GM19467 (cell line): ENCODE measurements at regions not wholly inside any gene's neighbourhood (a gene's known extent, or its start where the extent isn't known, plus 50 kb on each side); places are given as distances from the start of the nearest gene placed in this dataset.

ENCODE experiments used
- ATAC-seq: cut with Tn5 transposase; IDR thresholded peaks from one replicate; pipeline ENCODE4 v1.9.1; 2021; ENCODE audit warnings: mild to moderate bottlenecking, moderate library complexity; ENCODE audit not compliant: unreplicated experiment

GRCh38 chr2:200171731-200172482 is 134.6 kb upstream of the SPATS2L start:
- no peak for ATAC-seq

DNA sequence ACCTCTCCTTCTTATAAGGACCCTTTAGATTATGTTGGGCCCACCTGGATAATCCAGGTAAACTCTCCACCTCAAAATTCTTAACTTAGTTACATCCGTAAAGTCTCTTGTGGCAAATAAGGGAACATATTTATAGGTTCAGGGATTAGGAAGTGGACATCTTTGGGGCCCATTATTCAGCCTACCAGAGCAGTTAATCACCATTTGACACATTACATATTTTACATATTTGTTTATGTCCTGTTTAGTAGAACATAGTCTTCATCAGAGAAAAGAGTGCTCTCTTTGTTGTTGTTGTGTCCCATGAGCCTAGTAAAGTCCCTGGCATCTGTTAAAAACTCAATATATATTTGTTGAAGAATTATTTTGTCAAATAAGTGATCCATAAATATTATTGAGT is 134.0 kb upstream of the SPATS2L start:
- no peak for ATAC-seq

GRCh38 chr2:200172944-200173581 is 133.4 kb upstream of the SPATS2L start:
- no peak for ATAC-seq

DNA sequence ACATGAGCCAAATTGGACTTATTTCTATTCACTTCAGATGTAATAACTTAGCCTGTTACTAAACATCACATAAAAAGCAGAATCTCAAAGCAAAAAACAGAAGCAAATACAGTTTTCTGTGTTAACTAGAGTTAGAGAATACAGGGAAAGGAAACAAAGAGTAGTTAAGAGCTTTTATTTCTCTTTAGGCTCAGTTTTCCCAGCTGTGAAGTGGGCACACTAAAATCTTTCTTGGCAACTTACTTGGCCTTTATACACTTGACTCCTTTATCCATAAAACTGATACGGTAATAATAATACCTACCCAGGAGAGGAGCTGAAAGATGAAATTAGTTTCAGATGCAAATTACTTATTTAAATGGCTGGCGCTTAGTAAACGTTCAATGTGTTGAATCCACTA is 132.8 kb upstream of the SPATS2L start:
- no peak for ATAC-seq

- no peak for ATAC-seq
These were observed 131.9 kb upstream of the SPATS2L start for GRCh38 chr2:200174433-200175216.

DNA sequence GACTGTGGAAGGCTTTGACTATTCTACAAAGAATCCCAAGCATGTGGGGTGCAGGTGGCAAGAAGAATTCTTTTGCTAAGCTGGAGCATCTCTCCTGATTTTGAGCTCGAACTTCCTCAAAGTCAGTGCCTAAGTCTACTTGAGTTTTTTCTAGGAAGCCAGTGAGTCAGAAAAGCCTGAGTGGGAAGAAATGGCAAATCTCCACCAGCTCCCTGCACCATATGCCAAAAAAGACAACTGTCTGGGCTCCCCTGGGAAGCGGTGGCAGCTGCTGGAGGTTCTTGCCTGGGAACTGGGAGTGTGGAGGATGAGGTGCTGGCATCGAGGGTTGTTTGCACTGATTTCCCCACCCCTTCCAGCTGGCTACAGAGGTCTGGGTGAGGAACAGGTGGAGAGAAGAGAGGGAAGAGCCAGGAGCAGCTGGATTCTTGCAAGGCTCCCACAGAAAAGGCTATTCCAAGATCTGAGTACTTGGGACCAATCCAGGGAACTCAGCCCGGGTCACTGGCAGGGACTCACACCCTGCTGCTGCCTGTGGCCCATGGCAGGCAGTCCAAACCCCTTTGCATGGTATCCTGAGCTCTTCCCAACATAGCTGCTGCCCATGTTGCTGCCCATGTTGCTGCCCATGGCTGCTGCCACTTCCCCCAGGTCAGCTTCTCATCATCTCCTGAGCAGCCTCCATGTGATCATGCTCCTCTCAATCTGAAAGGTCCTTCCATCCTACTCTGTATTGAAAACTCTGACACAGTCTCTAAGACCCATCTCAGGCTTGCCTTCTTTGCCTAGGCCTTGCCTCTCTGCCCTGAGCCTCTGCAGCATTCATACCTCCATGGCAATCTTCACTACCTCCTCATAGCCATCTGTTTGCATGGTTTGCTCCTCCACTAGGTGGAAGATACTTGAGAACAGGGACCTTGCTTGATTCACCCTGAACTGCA is 128.3 kb upstream of the SPATS2L start:
- no peak for ATAC-seq

- no peak for ATAC-seq
These were observed 127.3 kb upstream of the SPATS2L start for GRCh38 chr2:200179151-200179550.

- ATAC-seq: no peak
These were observed 125.5 kb upstream of the SPATS2L start for GRCh38 chr2:200180943-200181342.

GRCh38 chr2:200181755-200182154 is 124.7 kb upstream of the SPATS2L start:
- no peak for ATAC-seq

GRCh38 chr2:200184748-200185627 is 121.5 kb upstream of the SPATS2L start:
- no peak for ATAC-seq

GRCh38 chr2:200185628-200186000 is 120.9 kb upstream of the SPATS2L start:
- ATAC-seq: no peak

GRCh38 chr2:200186002-200186401 is 120.5 kb upstream of the SPATS2L start:
- ATAC-seq: no peak

DNA sequence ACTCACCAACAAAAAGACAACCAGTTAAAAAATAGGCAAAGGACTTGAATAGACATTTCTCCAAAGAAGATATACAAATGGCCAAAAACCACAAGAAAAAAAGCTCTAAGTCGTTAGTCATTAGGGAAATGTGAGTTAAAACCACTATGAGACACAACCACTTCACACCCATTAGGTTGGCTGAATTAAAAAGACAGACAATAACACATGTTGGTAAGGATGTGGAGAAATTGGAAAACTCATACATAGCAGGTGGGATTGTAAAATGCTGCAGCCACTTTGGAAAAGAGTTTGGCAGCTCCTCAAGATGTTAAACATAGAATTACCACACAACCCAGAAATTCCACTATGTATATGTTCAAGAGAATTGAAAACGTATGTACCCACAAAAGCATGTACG is 117.6 kb upstream of the SPATS2L start:
- no peak for ATAC-seq

- ATAC-seq: no peak
These were observed 116.5 kb upstream of the SPATS2L start for GRCh38 chr2:200189964-200190363.

- ATAC-seq: no peak
These were observed 113.2 kb upstream of the SPATS2L start for GRCh38 chr2:200193331-200193730.

DNA sequence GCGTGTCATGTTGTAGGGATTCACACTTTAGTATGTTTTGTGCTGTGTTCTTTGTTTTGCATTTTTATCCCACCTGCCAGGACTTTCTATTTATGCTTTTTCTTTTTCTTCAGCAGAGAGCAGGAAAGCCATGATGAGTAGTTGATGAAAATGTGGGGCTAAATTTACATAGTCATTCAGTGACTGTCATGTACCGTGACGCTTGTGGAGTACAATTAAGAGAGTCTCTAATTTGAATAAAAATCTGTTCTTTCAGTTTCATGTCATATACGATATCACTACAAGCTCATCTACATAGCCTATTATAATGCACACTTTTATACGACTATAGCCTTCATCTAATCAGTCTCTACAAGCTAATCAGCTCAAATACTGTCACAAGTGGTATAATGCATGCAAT is 112.7 kb upstream of the SPATS2L start:
- ATAC-seq: peak; percentile 70

GRCh38 chr2:200194746-200195145 is 111.7 kb upstream of the SPATS2L start:
- no peak for ATAC-seq

- ATAC-seq: no peak
These were observed 107.5 kb upstream of the SPATS2L start for GRCh38 chr2:200199005-200199404.

DNA sequence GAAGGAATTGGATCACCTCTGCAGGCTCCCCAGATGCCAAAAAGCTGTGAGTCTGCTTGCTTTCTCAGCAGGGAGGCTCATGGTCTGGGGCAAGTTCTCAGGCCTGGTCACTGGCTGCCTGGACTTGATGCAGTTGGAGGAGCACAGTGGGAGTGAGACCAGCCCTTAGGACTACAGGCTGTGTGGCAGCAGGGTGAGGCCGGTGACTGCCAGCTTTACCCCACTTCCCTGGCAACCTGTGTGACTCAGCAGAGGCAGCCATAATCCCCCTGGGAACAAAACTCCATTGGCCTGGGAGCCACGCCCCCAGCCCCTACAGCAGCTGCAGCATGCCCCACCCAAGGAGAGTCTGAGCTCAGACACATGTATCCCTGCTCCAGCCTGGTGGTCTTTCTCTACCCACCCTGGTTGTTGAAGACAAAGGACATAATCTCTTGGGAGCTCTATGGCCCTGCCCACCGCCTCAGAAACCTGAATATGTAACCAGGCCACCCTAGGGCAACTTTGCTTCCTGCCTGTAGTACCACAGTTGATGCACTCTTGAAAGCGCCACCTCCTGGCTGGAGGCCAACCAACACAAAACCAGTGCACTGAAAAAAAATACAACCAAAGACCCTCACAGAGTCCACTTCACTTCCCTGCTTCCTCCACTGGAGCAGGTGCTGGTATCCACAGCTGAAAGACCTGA is 106.8 kb upstream of the SPATS2L start:
- no peak for ATAC-seq
